Astrocyte (in vitro differentiated cells and primary cell): ENCODE measurements at regions not wholly inside any gene's neighbourhood (a gene's known extent, or its start where the extent isn't known, plus 50 kb on each side); places are given as distances from the start of the nearest gene placed in this dataset.

Experiments used
- CTCF ChIP-seq: IDR thresholded peaks from 2 replicates; pipeline ENCODE4 v1.5.1; 2011; ENCODE audit warnings: low read depth, mild to moderate bottlenecking, inconsistent platforms, low read length, moderate library complexity; ENCODE audit not compliant: insufficient read depth
- EZH2 ChIP-seq: IDR thresholded peaks from 2 replicates; pipeline ENCODE4 v1.6.1; 2012; ENCODE audit warnings: mild to moderate bottlenecking, low read length, inconsistent platforms; ENCODE audit not compliant: insufficient read depth

DNA sequence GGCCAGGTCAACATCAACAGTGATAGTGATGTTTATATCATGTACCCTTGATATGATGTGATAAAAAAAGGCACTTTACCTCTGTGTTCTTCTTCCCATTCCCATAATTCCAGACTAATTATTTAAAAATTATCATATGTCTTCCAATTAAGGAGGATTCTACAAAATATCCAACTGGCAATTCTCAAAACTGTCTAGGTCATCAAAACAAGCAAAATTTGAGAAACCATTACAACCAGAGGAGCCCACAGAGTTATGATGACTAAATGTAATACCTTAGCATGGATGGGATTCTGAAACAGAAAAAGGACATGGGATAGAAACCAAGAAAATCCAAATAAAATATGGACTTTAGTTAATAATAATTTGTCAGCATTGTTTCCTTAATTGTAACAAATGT lies 428.6 kb upstream of the AMOT start:
- TF ChIP-seq EZH2 (no peak), CTCF (no peak)
